ENCODE measurements at regions not wholly inside any gene's neighbourhood (a gene's known extent, or its start where the extent isn't known, plus 50 kb on each side); places are given as distances from the start of the nearest gene placed in this dataset.

- POLR2A ChIA-PET, result no interaction called here
- DNase-seq (ENCODE audit: extremely low spot score), result no peak
- no peak for TF ChIP-seq CTCF (IDR thresholded peaks at IDR 0.05; ENCODE audit: control extremely low read depth, extremely low read depth, low read depth, missing control alignments)
- CTCF ChIA-PET, result no interaction called here
Measured at GRCh38 chr12:89250636-89251035, 101.7 kb downstream of the DUSP6 start.

GRCh38 chr12:89250213-89250612 is 102.1 kb downstream of the DUSP6 start:
- ChIA-PET CTCF (no interaction called here), POLR2A (no interaction called here)
- TF ChIP-seq CTCF (IDR thresholded peaks at IDR 0.05; ENCODE audit: control extremely low read depth, extremely low read depth, low read depth, missing control alignments), result no peak
- DNase-seq (ENCODE audit: extremely low spot score), result no peak

GRCh38 chr12:89247967-89248366 is 104.3 kb downstream of the DUSP6 start:
- DNase-seq (ENCODE audit: extremely low spot score), result no peak
- ChIA-PET POLR2A (no interaction called here), CTCF (interaction anchor here (0.7 to 3.2 kb wide), 5 partner anchors 9 to 25 kb away, joined by 3 to 14 read pairs (median 4); no protein-coding TSS in a partner anchor)
- TF ChIP-seq CTCF (IDR thresholded peaks at IDR 0.05; ENCODE audit: control extremely low read depth, extremely low read depth, low read depth, missing control alignments), result no peak

- TF ChIP-seq CTCF (IDR thresholded peaks at IDR 0.05; ENCODE audit: control extremely low read depth, extremely low read depth, low read depth, missing control alignments), result no peak
- DNase-seq (ENCODE audit: extremely low spot score), result no peak
- ChIA-PET POLR2A (no interaction called here), CTCF (interaction anchor here (1.2 to 3.2 kb wide), 3 partner anchors 9 to 25 kb away, joined by 4 to 14 read pairs (median 5); no protein-coding TSS in a partner anchor)
Measured at GRCh38 chr12:89247541-89247942, 104.8 kb downstream of the DUSP6 start.

- POLR2A ChIA-PET, result no interaction called here
- CTCF ChIA-PET, result interaction anchor here (0.9 to 3.2 kb wide), 4 partner anchors 12 to 18 kb away, joined by 3 to 14 read pairs (median 4); no protein-coding TSS in a partner anchor
- no peak for TF ChIP-seq CTCF (IDR thresholded peaks at IDR 0.05; ENCODE audit: control extremely low read depth, extremely low read depth, low read depth, missing control alignments)
- no peak for DNase-seq (ENCODE audit: extremely low spot score)
Measured at GRCh38 chr12:89245090-89245489, 107.2 kb downstream of the DUSP6 start.

- TF ChIP-seq CTCF (IDR thresholded peaks at IDR 0.05; ENCODE audit: control extremely low read depth, extremely low read depth, low read depth, missing control alignments), result no peak
- DNase-seq (ENCODE audit: extremely low spot score), result peak; percentile 6
- POLR2A ChIA-PET, result no interaction called here
- CTCF ChIA-PET, result interaction anchor here (1.1 to 2.2 kb wide), 3 partner anchors 14 to 21 kb away, joined by 4 to 5 read pairs (median 4); no protein-coding TSS in a partner anchor
Measured at GRCh38 chr12:89244536-89244935, 107.8 kb downstream of the DUSP6 start.
